ENCODE measurements at regions not wholly inside any gene's neighbourhood (a gene's known extent, or its start where the extent isn't known, plus 50 kb on each side); places are given as distances from the start of the nearest gene placed in this dataset.
A peak's percentile ranks its signal among the peaks of the same experiment; 100 is the strongest.

GRCh38 chr1:192261476-192261875 lies 55.3 kb upstream of the RGS21 start:
- no peak for DNase-seq (ENCODE audit: low read depth, low spot score)
- in situ Hi-C loops (cut with HindIII; ENCODE audit: low sequenced_read_pairs) = no loop called here
- TF ChIP-seq CTCF (IDR thresholded peaks at IDR 0.05; ENCODE audit: low read depth, low read length) = no peak
- H3K4me3 ChIP-seq (ENCODE audit: low read depth, low read length) = no peak overlapping the region

DNA sequence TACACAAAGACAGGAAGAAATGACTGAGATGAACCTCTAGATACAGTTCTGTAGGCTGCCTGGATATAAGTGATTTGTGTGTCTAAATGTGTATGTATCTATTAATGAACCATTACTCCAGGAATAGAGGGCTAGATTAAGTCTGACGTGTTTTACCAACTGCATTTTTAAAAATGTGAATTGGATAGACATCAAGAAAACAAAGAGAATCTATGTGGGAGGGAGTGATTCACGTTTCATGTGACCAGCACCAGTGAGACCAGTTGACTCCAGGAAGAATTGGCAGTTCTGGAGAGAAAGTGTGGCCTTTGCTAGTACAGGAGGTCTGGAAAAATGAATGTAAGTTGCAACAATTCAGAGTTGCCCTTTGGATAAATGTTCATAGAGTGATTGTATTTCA lies 53.4 kb upstream of the RGS21 start:
- DNase-seq (ENCODE audit: low read depth, low spot score) = peak; percentile 80
- no peak for TF ChIP-seq CTCF (IDR thresholded peaks at IDR 0.05; ENCODE audit: low read depth, low read length)
- in situ Hi-C loops (cut with HindIII; ENCODE audit: low sequenced_read_pairs) = no loop called here
- no peak overlapping the region for H3K4me3 ChIP-seq (ENCODE audit: low read depth, low read length)

DNA sequence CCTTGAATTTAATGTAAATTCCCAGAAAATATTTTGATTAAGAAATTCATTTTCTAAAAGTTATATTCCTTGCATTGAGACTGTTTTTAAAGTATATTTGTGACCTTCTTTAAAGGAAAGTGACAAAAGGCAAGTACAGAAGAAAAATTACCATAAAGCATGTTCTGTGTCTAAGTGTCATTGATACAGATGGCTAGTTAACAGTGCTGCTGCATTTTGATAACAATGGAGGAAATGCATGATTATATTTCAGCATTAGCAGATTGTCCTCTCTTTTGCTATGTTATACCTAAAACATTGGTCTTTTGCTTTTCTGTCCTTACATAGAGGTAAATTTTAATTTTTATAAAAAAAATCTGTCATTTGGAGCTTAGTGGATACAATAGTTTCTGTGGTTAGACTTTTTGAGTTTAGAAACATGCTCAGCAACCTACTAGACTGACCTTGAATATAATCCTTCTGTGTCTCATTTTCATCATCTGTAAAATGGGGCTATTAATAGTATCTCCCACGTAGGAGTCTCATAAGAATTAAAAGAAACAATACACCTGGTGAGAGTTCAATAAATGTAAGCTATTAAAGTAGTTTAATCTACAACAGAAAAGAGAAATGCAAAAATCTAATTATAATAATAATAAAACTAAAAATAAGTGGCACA lies 51.1 kb upstream of the RGS21 start:
- no peak for DNase-seq (ENCODE audit: low read depth, low spot score)
- H3K4me3 ChIP-seq (ENCODE audit: low read depth, low read length) = no peak overlapping the region
- in situ Hi-C loops (cut with HindIII; ENCODE audit: low sequenced_read_pairs) = no loop called here
- TF ChIP-seq CTCF (IDR thresholded peaks at IDR 0.05; ENCODE audit: low read depth, low read length) = no peak

GRCh38 chr1:192266645-192267044 lies 50.1 kb upstream of the RGS21 start:
- in situ Hi-C loops (cut with HindIII; ENCODE audit: low sequenced_read_pairs) = no loop called here
- TF ChIP-seq CTCF (IDR thresholded peaks at IDR 0.05; ENCODE audit: low read depth, low read length) = no peak
- no peak for DNase-seq (ENCODE audit: low read depth, low spot score)
- H3K4me3 ChIP-seq (ENCODE audit: low read depth, low read length) = no peak overlapping the region
